C4-2B (cell line): ENCODE measurements at regions not wholly inside any gene's neighbourhood (a gene's known extent, or its start where the extent isn't known, plus 50 kb on each side); places are given as distances from the start of the nearest gene placed in this dataset.

Experiments
- CTCF ChIP-seq: fragments of 450-650 bp; conservative IDR thresholded peaks from 2 replicates; pipeline ENCODE4 v1.5.1; 2017; ENCODE audit warnings: mild to moderate bottlenecking
- ZFX ChIP-seq: fragments of 450-650 bp; IDR thresholded peaks from 2 replicates; pipeline ENCODE4 v1.6.1; 2017

GRCh38 chr4:104979083-104979760 lies 167.5 kb upstream of the TET2 start:
- no peak for TF ChIP-seq CTCF
- TF ChIP-seq ZFX: no peak
